ENCODE measurements at regions not wholly inside any gene's neighbourhood (a gene's known extent, or its start where the extent isn't known, plus 50 kb on each side); places are given as distances from the start of the nearest gene placed in this dataset.

GRCh38 chr4:136653640-136654406, 878.5 kb downstream of the PCDH18 start:
- no peak for DNase-seq (ENCODE audit: low read depth in 1 of 2, low spot score in 1 of 2)
- no peak overlapping the region for H3K27ac ChIP-seq (replicated peaks)
- H3K27me3 ChIP-seq (ENCODE audit: insufficient read depth, poor library complexity, severe bottlenecking) = no peaks in the 10 kb centered on the region
- TF ChIP-seq REST (IDR thresholded peaks at IDR 0.05; ENCODE audit: insufficient replicate concordance, low read depth) (no peak), GABPA (IDR thresholded peaks at IDR 0.05; ENCODE audit: low read depth) (no peak), SPI1 (IDR thresholded peaks at IDR 0.05; ENCODE audit: borderline replicate concordance, low read depth) (no peak), CTCF (IDR thresholded peaks at IDR 0.05; ENCODE audit: insufficient read depth, low read length) (no peak), POLR2AphosphoS5 (IDR thresholded peaks at IDR 0.05; ENCODE audit: low read depth) (no peak)
- H3K4me3 ChIP-seq (replicated peaks; ENCODE audit: insufficient read depth, low read length) = no peak overlapping the region

GRCh38 chr4:136651932-136652331, 880.4 kb downstream of the PCDH18 start:
- TF ChIP-seq SPI1 (IDR thresholded peaks at IDR 0.05; ENCODE audit: borderline replicate concordance, low read depth) (no peak), REST (IDR thresholded peaks at IDR 0.05; ENCODE audit: insufficient replicate concordance, low read depth) (no peak), GABPA (IDR thresholded peaks at IDR 0.05; ENCODE audit: low read depth) (no peak)
- no peaks in the 10 kb centered on the region for H3K27me3 ChIP-seq (ENCODE audit: insufficient read depth, poor library complexity, severe bottlenecking)
- DNase-seq (ENCODE audit: low read depth in 1 of 2, low spot score in 1 of 2) = no peak
- no peak overlapping the region for H3K27ac ChIP-seq (replicated peaks)
- H3K4me3 ChIP-seq (replicated peaks; ENCODE audit: insufficient read depth, low read length) = no peak overlapping the region

- H3K27me3 ChIP-seq (ENCODE audit: insufficient read depth, poor library complexity, severe bottlenecking) = no peaks in the 10 kb centered on the region
- no peak overlapping the region for H3K4me3 ChIP-seq (replicated peaks; ENCODE audit: insufficient read depth, low read length)
- DNase-seq (ENCODE audit: low read depth in 1 of 2, low spot score in 1 of 2) = no peak
- TF ChIP-seq POLR2AphosphoS5 (IDR thresholded peaks at IDR 0.05; ENCODE audit: low read depth) (no peak), SPI1 (IDR thresholded peaks at IDR 0.05; ENCODE audit: borderline replicate concordance, low read depth) (no peak), GABPA (IDR thresholded peaks at IDR 0.05; ENCODE audit: low read depth) (no peak), REST (IDR thresholded peaks at IDR 0.05; ENCODE audit: insufficient replicate concordance, low read depth) (no peak), CTCF (IDR thresholded peaks at IDR 0.05; ENCODE audit: insufficient read depth, low read length) (no peak)
- H3K27ac ChIP-seq (replicated peaks) = no peak overlapping the region
Measured at GRCh38 chr4:136651278-136651667, 881.0 kb downstream of the PCDH18 start.

Measured in HL-60 (cell line).